ENCODE measurements at regions not wholly inside any gene's neighbourhood (a gene's known extent, or its start where the extent isn't known, plus 50 kb on each side); places are given as distances from the start of the nearest gene placed in this dataset.

DNA sequence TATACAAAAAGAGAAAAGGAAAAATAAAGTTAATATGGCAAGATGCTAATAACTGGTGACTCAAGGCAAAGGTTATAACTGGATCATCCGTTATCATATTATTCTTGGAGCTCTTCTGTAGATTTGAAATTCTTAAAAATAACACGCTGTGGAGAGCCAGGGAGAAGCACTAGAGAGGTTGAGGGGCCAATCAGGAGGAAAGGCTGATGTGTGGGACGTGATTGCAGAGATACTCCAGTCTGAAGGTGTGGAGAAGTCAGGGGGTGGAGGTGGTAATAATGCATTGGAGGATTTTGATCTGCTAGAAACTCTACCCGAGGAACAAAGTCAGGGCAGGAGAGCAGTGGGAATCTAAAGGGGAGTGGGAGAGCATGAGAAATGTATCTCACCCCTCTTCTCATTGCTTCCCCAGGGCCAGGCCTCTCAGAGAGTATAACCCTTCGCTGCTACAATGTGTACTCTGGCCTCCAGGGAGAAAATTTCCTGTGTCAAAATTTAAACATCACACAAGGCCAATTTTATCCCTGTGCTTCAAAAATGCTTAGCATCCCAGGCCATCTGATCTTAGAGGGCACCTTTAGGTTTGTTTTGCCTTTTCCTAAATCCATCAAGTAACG lies 211.5 kb upstream of the SEMA6D start:
- TF ChIP-seq, protein P1, sequence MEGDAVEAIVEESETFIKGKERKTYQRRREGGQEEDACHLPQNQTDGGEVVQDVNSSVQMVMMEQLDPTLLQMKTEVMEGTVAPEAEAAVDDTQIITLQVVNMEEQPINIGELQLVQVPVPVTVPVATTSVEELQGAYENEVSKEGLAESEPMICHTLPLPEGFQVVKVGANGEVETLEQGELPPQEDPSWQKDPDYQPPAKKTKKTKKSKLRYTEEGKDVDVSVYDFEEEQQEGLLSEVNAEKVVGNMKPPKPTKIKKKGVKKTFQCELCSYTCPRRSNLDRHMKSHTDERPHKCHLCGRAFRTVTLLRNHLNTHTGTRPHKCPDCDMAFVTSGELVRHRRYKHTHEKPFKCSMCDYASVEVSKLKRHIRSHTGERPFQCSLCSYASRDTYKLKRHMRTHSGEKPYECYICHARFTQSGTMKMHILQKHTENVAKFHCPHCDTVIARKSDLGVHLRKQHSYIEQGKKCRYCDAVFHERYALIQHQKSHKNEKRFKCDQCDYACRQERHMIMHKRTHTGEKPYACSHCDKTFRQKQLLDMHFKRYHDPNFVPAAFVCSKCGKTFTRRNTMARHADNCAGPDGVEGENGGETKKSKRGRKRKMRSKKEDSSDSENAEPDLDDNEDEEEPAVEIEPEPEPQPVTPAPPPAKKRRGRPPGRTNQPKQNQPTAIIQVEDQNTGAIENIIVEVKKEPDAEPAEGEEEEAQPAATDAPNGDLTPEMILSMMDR (IDR thresholded peaks at IDR 0.05): no peak
- no peak for TF ChIP-seq POLR2A (IDR thresholded peaks at IDR 0.05)

Measured in thyroid gland (tissue), 4 donors.